ENCODE measurements at regions not wholly inside any gene's neighbourhood (a gene's known extent, or its start where the extent isn't known, plus 50 kb on each side); places are given as distances from the start of the nearest gene placed in this dataset.
"Not testable (repeated sequence)": the region's sequence is repeated elsewhere in the genome, so short reads cannot be mapped to it uniquely, and the experiment has no call there.

GRCh38 chr9:42275141-42275540 is 91.7 kb downstream of the SPATA31A6 start:
- RAD21 ChIA-PET (ENCODE audit: low non-redundant PET in 1 of 2, low total read pairs in 2 of 2, uncharacterized antibody in 2 of 2, unreplicated experiment in 2 of 2), result no interaction called here
- H3K9me3 ChIP-seq (ENCODE audit: control insufficient read depth in 1 of 2, insufficient read depth in 1 of 2, low read depth in 1 of 2, low read length in 2 of 2), result no peaks in the 10 kb centered on the region
- H3K4me1 ChIP-seq (ENCODE audit: control insufficient read depth in 1 of 2, insufficient read depth in 2 of 2, low read length in 2 of 2), result no peaks in the 10 kb centered on the region
- H3K27me3 ChIP-seq (ENCODE audit: insufficient read depth, low read length), result no peaks in the 10 kb centered on the region
- H3K79me2 ChIP-seq (ENCODE audit: insufficient read depth, low read length), result no peaks in the 10 kb centered on the region
- CTCF ChIA-PET, result no interaction called here
- H4K20me1 ChIP-seq (ENCODE audit: insufficient read depth), result no peaks in the 10 kb centered on the region
- no peaks in the 10 kb centered on the region for H3K9me2 ChIP-seq (ENCODE audit: insufficient read depth)
- no peaks in the 10 kb centered on the region for H3K36me3 ChIP-seq (ENCODE audit: control insufficient read depth in 1 of 2, insufficient read depth in 2 of 2, low read length in 2 of 2)
- ATAC-seq (no peak), DNase-seq (ENCODE audit: low read depth, low spot score) (no peak)
- BruUV-seq (replicated peaks), result no TSS peak
- H3K27ac ChIP-seq (ENCODE audit: low read depth, low read length), result no peak overlapping the region
- intact Hi-C loops (cut with micrococcal nuclease), result no loop called here
- H3K4me3 ChIP-seq (replicated peaks in 1 of 2; ENCODE audit: low read depth in 1 of 2, low read length in 2 of 2), result no peak overlapping the region
- TF ChIP-seq CEBPB (IDR thresholded peaks at IDR 0.05; ENCODE audit: low read depth) (no peak), ELF1 (IDR thresholded peaks at IDR 0.05; ENCODE audit: borderline replicate concordance, low read depth) (no peak)
- POLR2A ChIA-PET, result no interaction called here
- H2AFZ ChIP-seq (ENCODE audit: low read depth, low read length, poor library complexity, severe bottlenecking), result no peak overlapping the region
- H3K9ac ChIP-seq (ENCODE audit: low read length), result no peak overlapping the region
- H3K4me2 ChIP-seq (ENCODE audit: low read length), result no peak overlapping the region

GRCh38 chr9:42282531-42283178 is 99.2 kb downstream of the SPATA31A6 start:
- H3K9me2 ChIP-seq (ENCODE audit: insufficient read depth); RAD21 ChIA-PET (ENCODE audit: low non-redundant PET in 1 of 2, low total read pairs in 2 of 2, uncharacterized antibody in 2 of 2, unreplicated experiment in 2 of 2); H3K4me1 ChIP-seq (ENCODE audit: control insufficient read depth in 1 of 2, insufficient read depth in 2 of 2, low read length in 2 of 2); H3K36me3 ChIP-seq (ENCODE audit: control insufficient read depth in 1 of 2, insufficient read depth in 2 of 2, low read length in 2 of 2); H3K4me3 ChIP-seq (replicated peaks in 1 of 2; ENCODE audit: low read depth in 1 of 2, low read length in 2 of 2); H3K27ac ChIP-seq (ENCODE audit: low read depth, low read length); H3K9me3 ChIP-seq (ENCODE audit: control insufficient read depth in 1 of 2, insufficient read depth in 1 of 2, low read depth in 1 of 2, low read length in 2 of 2); POLR2A ChIA-PET; H3K4me2 ChIP-seq (ENCODE audit: low read length); BruUV-seq (replicated peaks); H2AFZ ChIP-seq (ENCODE audit: low read depth, low read length, poor library complexity, severe bottlenecking); DNase-seq (ENCODE audit: low read depth, low spot score); H3K9ac ChIP-seq (ENCODE audit: low read length); ATAC-seq; H3K27me3 ChIP-seq (ENCODE audit: insufficient read depth, low read length); CTCF ChIA-PET; H3K79me2 ChIP-seq (ENCODE audit: insufficient read depth, low read length); intact Hi-C loops (cut with micrococcal nuclease); H4K20me1 ChIP-seq (ENCODE audit: insufficient read depth): not testable (repeated sequence)

GRCh38 chr9:42283179-42283543 is 99.7 kb downstream of the SPATA31A6 start:
- H3K9me3 ChIP-seq (ENCODE audit: control insufficient read depth in 1 of 2, insufficient read depth in 1 of 2, low read depth in 1 of 2, low read length in 2 of 2); ATAC-seq; H3K4me2 ChIP-seq (ENCODE audit: low read length); CTCF ChIA-PET; H3K4me3 ChIP-seq (replicated peaks in 1 of 2; ENCODE audit: low read depth in 1 of 2, low read length in 2 of 2); H3K4me1 ChIP-seq (ENCODE audit: control insufficient read depth in 1 of 2, insufficient read depth in 2 of 2, low read length in 2 of 2); H3K79me2 ChIP-seq (ENCODE audit: insufficient read depth, low read length); H3K9ac ChIP-seq (ENCODE audit: low read length); BruUV-seq (replicated peaks); DNase-seq (ENCODE audit: low read depth, low spot score); H3K27ac ChIP-seq (ENCODE audit: low read depth, low read length); RAD21 ChIA-PET (ENCODE audit: low non-redundant PET in 1 of 2, low total read pairs in 2 of 2, uncharacterized antibody in 2 of 2, unreplicated experiment in 2 of 2); intact Hi-C loops (cut with micrococcal nuclease); H2AFZ ChIP-seq (ENCODE audit: low read depth, low read length, poor library complexity, severe bottlenecking); POLR2A ChIA-PET; H4K20me1 ChIP-seq (ENCODE audit: insufficient read depth); H3K9me2 ChIP-seq (ENCODE audit: insufficient read depth); H3K27me3 ChIP-seq (ENCODE audit: insufficient read depth, low read length); H3K36me3 ChIP-seq (ENCODE audit: control insufficient read depth in 1 of 2, insufficient read depth in 2 of 2, low read length in 2 of 2): not testable (repeated sequence)

- ATAC-seq; H3K9ac ChIP-seq (ENCODE audit: low read length); DNase-seq (ENCODE audit: low read depth, low spot score); H3K79me2 ChIP-seq (ENCODE audit: insufficient read depth, low read length); BruUV-seq (replicated peaks); RAD21 ChIA-PET (ENCODE audit: low non-redundant PET in 1 of 2, low total read pairs in 2 of 2, uncharacterized antibody in 2 of 2, unreplicated experiment in 2 of 2); H3K9me2 ChIP-seq (ENCODE audit: insufficient read depth); H2AFZ ChIP-seq (ENCODE audit: low read depth, low read length, poor library complexity, severe bottlenecking); H3K4me2 ChIP-seq (ENCODE audit: low read length); H3K27ac ChIP-seq (ENCODE audit: low read depth, low read length); H3K36me3 ChIP-seq (ENCODE audit: control insufficient read depth in 1 of 2, insufficient read depth in 2 of 2, low read length in 2 of 2); H3K4me3 ChIP-seq (replicated peaks in 1 of 2; ENCODE audit: low read depth in 1 of 2, low read length in 2 of 2); H3K4me1 ChIP-seq (ENCODE audit: control insufficient read depth in 1 of 2, insufficient read depth in 2 of 2, low read length in 2 of 2); H3K27me3 ChIP-seq (ENCODE audit: insufficient read depth, low read length); H4K20me1 ChIP-seq (ENCODE audit: insufficient read depth); intact Hi-C loops (cut with micrococcal nuclease); H3K9me3 ChIP-seq (ENCODE audit: control insufficient read depth in 1 of 2, insufficient read depth in 1 of 2, low read depth in 1 of 2, low read length in 2 of 2); CTCF ChIA-PET; POLR2A ChIA-PET: not testable (repeated sequence)
Observed at GRCh38 chr9:42286145-42286845, 102.8 kb downstream of the SPATA31A6 start.

Measured in HCT116 (cell line).